Astrocyte (in vitro differentiated cells and primary cell): ENCODE measurements at regions not wholly inside any gene's neighbourhood (a gene's known extent, or its start where the extent isn't known, plus 50 kb on each side); places are given as distances from the start of the nearest gene placed in this dataset.

Experiments
- CTCF ChIP-seq: IDR thresholded peaks from 2 replicates; pipeline ENCODE4 v1.5.1; 2011; ENCODE audit warnings: low read depth, mild to moderate bottlenecking, inconsistent platforms, low read length, moderate library complexity; ENCODE audit not compliant: insufficient read depth
- EZH2 ChIP-seq: IDR thresholded peaks from 2 replicates; pipeline ENCODE4 v1.6.1; 2012; ENCODE audit warnings: mild to moderate bottlenecking, low read length, inconsistent platforms; ENCODE audit not compliant: insufficient read depth

- TF ChIP-seq CTCF (no peak), EZH2 (no peak)
Observed at GRCh38 chrX:69362856-69363255, 141.3 kb upstream of the NALF2 start.
